Activated CD4-positive, alpha-beta T cell treated with anti-CD3 and anti-CD28 coated beads, Interleukin-2, amount 50 U/mL, for 24 hours (primary cell): ENCODE measurements at regions not wholly inside any gene's neighbourhood (a gene's known extent, or its start where the extent isn't known, plus 50 kb on each side); places are given as distances from the start of the nearest gene placed in this dataset.
"Not testable (repeated sequence)": the region's sequence is repeated elsewhere in the genome, so short reads cannot be mapped to it uniquely, and the experiment has no call there.

Experiments used
- DNase-seq, 2 donors: peaks; one replicate each; pipeline ENCODE4 v3.0.0-alpha.2; 2020; ENCODE audit warnings: low read depth in 1 of 2, low spot score in 1 of 2

GRCh38 chr1:199932462-199932861 is 95.0 kb upstream of the NR5A2 start:
- no peak for DNase-seq

DNA sequence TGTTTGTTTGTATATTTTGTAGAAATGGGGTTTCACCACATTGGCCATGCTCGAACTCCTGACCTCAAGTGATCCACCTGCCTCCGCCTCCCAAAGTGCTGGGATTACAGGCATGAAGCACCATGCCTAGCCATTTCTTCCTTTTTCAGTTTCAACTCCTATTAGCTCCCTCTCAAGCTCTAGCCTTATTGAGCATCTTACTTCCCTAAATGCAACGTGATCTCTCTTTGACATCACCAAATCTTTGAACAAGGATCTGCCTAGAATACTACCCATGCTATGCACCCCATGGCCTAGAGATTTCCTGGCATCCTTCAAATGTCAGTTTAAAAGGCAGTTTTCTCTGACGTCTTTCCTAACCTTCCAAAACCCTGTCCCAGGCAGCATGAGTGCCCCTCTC is 91.1 kb upstream of the NR5A2 start:
- no peak for DNase-seq

- DNase-seq: no peak
Measured at GRCh38 chr1:199937161-199937560, 90.3 kb upstream of the NR5A2 start.

- DNase-seq: no peak
Measured at GRCh38 chr1:199937661-199938060, 89.8 kb upstream of the NR5A2 start.

GRCh38 chr1:199944986-199945385 is 82.5 kb upstream of the NR5A2 start:
- no peak for DNase-seq

DNA sequence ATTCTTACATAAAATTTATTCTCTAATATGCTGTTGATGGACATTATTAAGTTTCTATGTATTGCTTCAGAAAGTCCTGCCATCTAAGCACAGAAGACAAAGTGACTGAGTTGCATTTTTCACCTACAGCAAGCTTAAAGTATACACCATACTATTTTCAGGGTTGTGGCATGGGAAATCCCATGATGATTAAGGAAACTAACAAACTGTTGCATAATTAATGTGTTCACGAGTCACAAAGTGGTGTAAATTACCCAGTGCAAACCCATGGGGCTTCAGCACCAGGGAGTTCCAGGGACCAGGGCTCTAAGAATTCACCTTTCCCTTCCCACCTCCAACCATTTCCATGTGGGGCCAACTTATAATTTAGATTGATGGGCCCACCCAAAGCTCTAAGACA is 81.9 kb upstream of the NR5A2 start:
- no peak for DNase-seq

DNA sequence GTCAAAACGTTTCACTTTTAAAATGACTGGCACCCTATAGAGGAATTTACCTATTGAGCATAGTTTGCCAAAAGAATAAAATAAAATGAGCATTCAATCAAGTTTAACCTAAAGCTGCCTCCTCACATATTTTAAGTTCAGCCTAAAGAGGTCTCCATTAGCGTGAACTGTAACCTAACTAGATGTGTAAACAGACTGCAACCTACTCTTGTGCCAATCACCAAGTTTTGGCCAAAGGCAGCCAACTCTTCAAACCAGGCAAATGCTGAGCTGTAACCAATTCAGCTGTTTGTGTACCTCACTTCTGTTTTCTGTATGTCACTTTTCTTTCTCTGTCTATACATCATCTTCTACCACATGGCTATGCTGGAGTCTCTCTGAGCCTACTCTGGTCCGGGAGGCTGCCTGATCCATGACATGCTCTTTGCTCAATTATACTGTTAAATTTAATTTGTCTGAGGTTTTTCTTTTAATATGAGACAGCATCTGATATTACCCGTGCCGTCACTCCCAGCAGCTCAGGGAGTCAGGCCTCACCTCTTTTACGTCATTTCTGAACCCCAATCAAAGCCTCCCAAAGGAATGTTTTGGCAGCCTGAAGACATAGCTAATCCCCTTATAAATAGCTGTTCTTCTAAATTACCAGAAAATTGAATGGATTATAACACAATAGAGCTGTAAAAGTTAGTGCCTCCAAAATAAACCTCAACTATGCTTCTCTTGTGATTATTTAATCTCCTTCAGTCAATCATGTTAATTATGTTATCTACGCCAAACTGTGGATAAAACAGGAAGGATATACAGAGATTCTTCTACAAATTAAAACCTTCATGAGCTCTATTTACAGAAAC is 81.0 kb upstream of the NR5A2 start:
- DNase-seq: no peak

DNA sequence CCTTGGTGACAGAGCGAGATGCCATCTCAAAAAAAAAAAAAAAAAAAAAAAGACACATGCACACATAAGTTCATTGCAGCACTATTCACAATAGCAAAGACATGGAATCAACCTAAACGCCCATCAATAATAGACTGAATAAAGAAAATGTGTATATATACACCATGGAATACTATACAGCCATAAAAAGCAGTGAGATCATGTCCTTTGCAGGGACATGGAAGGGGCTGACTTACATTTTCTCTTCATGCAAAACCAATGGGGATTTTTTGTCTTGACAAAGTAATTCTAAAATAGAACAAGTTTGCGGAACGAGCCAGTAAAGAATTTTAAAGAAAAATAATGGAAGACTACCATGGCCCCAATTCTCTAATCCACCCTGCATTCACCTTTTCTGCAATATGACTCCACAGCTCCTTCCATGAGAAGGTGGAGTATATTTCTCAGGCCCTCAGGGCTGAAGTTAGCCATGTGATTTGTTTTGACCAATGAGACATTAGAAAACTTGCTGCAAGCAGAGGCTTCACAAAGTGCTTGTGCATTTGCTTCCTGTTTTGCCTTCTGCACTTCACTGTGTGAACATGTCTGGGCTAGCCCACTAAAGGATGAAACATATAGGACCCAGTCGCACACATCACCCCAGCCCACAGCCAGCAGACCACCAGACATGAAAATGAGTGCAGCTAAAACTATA is 78.8 kb upstream of the NR5A2 start:
- no peak for DNase-seq

GRCh38 chr1:199951005-199951404 is 76.5 kb upstream of the NR5A2 start:
- not testable (repeated sequence) for DNase-seq

- no peak for DNase-seq
Measured at GRCh38 chr1:199953651-199954050, 73.9 kb upstream of the NR5A2 start.

GRCh38 chr1:199954699-199955098 is 72.8 kb upstream of the NR5A2 start:
- DNase-seq: no peak

DNA sequence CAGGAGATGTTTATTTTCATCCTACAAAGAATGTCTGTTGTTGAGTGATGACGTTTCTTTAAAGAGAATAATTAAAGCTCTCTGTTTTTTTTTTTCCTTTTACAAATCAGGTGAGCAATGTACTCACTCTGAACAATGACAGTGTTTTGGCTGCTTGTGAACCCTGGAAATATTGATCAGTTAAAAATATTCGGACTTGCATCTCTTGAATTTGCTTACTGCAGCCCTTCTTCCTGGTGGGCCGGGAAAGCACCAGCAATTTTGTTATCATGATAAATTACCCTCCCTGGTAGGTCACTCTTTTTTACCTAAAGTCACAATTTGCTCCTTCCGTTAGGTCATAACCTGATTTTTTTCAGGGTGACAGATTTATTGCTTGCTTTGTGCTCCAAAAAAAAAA is 72.3 kb upstream of the NR5A2 start:
- DNase-seq: no peak

DNA sequence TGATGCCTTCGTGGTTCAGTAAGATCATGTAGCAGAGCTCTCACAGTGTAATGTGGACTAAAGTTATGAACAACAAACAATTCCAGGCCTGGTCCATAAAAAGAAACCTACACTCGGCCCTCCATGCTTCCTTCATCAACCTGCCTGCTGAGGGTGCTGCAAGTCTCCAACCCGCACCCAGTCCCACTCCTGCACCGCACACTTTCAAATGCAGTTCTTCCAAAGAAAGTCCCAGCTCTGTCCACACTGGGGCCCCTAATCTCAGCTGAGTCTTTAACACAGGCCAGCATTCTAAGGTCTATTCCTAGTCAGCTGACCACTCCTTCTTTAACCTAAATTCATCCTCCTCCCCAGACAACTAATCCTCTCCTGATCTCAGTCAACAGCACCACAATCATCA is 71.5 kb upstream of the NR5A2 start:
- no peak for DNase-seq

GRCh38 chr1:199959033-199959774 is 68.3 kb upstream of the NR5A2 start:
- DNase-seq: no peak

GRCh38 chr1:199959775-199960110 is 67.8 kb upstream of the NR5A2 start:
- no peak for DNase-seq

GRCh38 chr1:199970125-199970524 is 57.4 kb upstream of the NR5A2 start:
- DNase-seq: no peak

- DNase-seq: no peak
Measured at GRCh38 chr1:199976496-199977144, 50.9 kb upstream of the NR5A2 start.
